Ishikawa (cell line): ENCODE measurements at regions not wholly inside any gene's neighbourhood (a gene's known extent, or its start where the extent isn't known, plus 50 kb on each side); places are given as distances from the start of the nearest gene placed in this dataset.

ENCODE experiments used
- CEBPB ChIP-seq: IDR thresholded peaks from 2 replicates; pipeline ENCODE4 v1.6.1; 2012
- CREB1 ChIP-seq: IDR thresholded peaks from 2 replicates; pipeline ENCODE4 v1.6.1; 2012; ENCODE audit warnings: low read depth
- EGR1 ChIP-seq: IDR thresholded peaks from 2 replicates; pipeline ENCODE4 v1.6.1; 2012
- EP300 ChIP-seq: IDR thresholded peaks from 2 replicates; pipeline ENCODE4 v1.6.1; 2012; ENCODE audit warnings: borderline replicate concordance
- FOXM1 ChIP-seq: IDR thresholded peaks from 2 replicates; pipeline ENCODE4 v1.6.1; 2012; ENCODE audit warnings: low read depth, borderline replicate concordance
- NFIC ChIP-seq: IDR thresholded peaks from 2 replicates; pipeline ENCODE4 v1.6.1; 2012
- TAF1 ChIP-seq: IDR thresholded peaks from 2 replicates; pipeline ENCODE4 v1.6.1; 2012; ENCODE audit warnings: low read depth, mild to moderate bottlenecking
- TCF12 ChIP-seq: IDR thresholded peaks from 2 replicates; pipeline ENCODE4 v1.6.1; 2012; ENCODE audit warnings: low read depth
- TEAD4 ChIP-seq: IDR thresholded peaks from 2 replicates; pipeline ENCODE4 v1.6.1; 2012
- YY1 ChIP-seq: IDR thresholded peaks from 2 replicates; pipeline ENCODE4 v1.6.1; 2012; ENCODE audit warnings: low read depth
- ZBTB7A ChIP-seq: IDR thresholded peaks from 2 replicates; pipeline ENCODE4 v1.6.1; 2012; ENCODE audit warnings: low read depth
- TF ChIP-seq, protein P1 (sequence below): IDR thresholded peaks from 2 replicates; pipeline ENCODE4 v1.6.1; 2012
- TF ChIP-seq, protein P2 (sequence below): IDR thresholded peaks from 2 replicates; pipeline ENCODE4 v1.6.1; 2012; ENCODE audit warnings: low read depth, mild to moderate bottlenecking
- TF ChIP-seq, protein P3 (sequence below): IDR thresholded peaks from 2 replicates; pipeline ENCODE4 v1.6.1; 2012

DNA sequence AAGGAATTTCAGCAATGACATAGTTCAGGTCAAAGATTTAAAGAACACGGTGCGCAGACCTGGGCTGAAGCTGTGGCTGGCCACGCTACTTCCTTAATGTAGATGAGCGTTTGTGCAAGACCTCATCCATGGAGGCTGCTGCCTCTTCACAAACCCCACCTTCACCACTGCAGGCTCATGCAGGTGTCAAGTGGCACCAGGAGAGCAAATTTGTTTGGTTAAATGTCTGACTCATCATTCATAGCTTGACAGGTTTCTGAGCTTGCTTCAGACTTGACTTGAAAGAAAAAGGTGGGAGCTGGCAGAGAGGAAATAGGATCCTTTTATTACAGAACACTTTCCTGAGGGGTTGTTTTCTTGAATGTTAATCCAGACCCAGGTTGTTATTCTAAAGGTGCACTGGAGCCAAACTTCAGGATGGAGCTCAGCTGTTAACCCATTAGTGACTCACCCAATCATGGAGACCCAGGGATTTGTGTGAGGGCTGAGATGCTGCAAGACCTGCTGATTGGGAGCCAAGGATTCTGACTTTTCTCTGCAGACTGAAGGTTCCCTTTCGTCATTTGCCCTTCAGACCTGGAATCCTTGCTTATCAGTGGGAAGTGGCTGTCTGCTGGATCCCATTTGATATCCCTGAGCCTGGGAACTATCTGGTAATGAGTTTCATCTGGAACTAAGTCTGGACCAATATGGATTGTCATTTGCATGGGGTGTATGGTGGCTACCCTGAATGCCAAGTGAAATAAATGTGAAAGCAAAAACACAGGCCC lies 315.3 kb downstream of the PTTG2 start:
- TF ChIP-seq TCF12 (peak; percentile 82), EGR1 (no peak), TEAD4 (peak; percentile 8; the same call in 1 of the 2 replicates), TAF1 (no peak), YY1 (no peak), CEBPB (peak; percentile 49; the same call in 1 of the 2 replicates), EP300 (peak; percentile 63; the same call in 1 of the 2 replicates), NFIC (peak; percentile 65)
- TF ChIP-seq, protein P1, sequence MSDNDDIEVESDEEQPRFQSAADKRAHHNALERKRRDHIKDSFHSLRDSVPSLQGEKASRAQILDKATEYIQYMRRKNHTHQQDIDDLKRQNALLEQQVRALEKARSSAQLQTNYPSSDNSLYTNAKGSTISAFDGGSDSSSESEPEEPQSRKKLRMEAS = peak; percentile 44; the same call in 1 of the 2 replicates
- TF ChIP-seq, protein P2, sequence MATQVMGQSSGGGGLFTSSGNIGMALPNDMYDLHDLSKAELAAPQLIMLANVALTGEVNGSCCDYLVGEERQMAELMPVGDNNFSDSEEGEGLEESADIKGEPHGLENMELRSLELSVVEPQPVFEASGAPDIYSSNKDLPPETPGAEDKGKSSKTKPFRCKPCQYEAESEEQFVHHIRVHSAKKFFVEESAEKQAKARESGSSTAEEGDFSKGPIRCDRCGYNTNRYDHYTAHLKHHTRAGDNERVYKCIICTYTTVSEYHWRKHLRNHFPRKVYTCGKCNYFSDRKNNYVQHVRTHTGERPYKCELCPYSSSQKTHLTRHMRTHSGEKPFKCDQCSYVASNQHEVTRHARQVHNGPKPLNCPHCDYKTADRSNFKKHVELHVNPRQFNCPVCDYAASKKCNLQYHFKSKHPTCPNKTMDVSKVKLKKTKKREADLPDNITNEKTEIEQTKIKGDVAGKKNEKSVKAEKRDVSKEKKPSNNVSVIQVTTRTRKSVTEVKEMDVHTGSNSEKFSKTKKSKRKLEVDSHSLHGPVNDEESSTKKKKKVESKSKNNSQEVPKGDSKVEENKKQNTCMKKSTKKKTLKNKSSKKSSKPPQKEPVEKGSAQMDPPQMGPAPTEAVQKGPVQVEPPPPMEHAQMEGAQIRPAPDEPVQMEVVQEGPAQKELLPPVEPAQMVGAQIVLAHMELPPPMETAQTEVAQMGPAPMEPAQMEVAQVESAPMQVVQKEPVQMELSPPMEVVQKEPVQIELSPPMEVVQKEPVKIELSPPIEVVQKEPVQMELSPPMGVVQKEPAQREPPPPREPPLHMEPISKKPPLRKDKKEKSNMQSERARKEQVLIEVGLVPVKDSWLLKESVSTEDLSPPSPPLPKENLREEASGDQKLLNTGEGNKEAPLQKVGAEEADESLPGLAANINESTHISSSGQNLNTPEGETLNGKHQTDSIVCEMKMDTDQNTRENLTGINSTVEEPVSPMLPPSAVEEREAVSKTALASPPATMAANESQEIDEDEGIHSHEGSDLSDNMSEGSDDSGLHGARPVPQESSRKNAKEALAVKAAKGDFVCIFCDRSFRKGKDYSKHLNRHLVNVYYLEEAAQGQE = no peak
- TF ChIP-seq, protein P3, sequence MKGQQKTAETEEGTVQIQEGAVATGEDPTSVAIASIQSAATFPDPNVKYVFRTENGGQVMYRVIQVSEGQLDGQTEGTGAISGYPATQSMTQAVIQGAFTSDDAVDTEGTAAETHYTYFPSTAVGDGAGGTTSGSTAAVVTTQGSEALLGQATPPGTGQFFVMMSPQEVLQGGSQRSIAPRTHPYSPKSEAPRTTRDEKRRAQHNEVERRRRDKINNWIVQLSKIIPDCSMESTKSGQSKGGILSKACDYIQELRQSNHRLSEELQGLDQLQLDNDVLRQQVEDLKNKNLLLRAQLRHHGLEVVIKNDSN = no peak

DNA sequence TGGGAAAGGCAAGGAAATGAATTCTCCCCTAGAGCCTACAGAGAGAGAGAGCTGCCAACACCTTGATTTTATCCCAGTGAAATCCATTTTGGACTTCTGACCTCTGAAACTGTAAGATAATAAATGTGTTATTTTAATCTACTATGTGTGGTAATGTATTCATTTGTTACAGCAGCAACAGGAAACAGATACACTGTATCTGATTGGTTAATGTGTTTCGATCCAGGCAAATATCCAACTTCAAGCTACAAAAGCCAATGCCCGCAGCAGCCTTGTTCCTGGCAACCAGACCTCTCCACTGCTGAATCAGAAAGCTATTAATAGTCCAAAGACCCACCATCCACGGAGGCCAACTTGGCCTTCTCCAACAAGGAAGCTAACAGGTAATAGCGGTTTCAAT lies 318.1 kb downstream of the PTTG2 start:
- no peak for TF ChIP-seq CREB1
- TF ChIP-seq, protein P3 = no peak
- no peak for TF ChIP-seq NFIC
- TF ChIP-seq, protein P2 = no peak
- no peak for TF ChIP-seq ZBTB7A

DNA sequence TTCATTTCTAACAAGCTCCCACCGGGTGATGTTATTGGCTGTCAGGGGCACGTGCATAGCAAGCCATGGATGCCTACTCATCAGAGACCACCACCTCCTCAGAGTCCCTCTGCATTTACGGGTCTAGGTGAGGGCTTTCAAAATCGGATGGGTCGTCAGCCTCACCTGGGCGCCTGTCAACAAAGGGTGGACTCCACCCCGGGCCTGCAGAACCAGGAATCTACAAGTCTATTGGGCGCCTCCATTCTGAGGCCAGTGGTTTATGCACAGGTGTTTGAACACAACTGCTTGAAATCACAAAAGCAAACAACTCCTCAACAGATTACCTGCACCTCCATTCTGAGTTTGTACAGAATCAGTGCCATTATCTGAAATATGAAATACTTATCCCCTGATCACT lies 318.9 kb downstream of the PTTG2 start:
- TF ChIP-seq FOXM1 (no peak), NFIC (no peak)

DNA sequence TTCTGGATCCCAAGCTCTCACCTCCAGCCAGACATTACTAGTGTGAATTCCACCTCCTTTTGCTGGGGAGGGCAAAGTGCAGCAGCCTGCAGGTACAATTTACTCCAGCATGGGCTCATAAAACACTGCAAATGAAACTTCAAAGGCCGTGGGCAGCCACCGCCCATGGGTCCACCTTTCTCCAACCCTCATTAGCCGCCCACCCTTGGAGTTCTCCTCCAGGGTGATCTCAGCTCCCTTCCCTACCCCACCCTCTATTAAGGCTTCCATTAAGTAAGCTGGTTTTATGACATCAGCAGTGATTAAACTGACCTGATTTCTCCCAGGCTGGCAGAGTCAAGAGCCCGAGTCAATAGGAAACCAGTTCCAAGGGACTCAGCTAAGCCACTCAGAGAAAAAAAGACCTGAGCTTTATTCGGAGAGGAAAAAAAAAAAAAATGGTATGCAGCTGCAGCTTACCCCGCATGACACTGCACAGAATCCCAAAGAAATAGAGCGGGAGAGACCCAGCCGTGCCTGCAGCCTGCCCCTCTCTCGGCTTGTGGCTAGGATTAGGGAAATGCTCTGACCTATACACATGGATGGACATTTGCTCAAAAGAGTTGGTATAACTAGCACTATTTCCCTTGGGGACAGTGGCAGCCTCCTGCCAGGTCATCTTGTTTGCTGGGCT lies 319.6 kb downstream of the PTTG2 start:
- no peak for TF ChIP-seq YY1
- TF ChIP-seq EGR1 = no peak
- TF ChIP-seq CEBPB = no peak
- TF ChIP-seq, protein P2 = no peak

DNA sequence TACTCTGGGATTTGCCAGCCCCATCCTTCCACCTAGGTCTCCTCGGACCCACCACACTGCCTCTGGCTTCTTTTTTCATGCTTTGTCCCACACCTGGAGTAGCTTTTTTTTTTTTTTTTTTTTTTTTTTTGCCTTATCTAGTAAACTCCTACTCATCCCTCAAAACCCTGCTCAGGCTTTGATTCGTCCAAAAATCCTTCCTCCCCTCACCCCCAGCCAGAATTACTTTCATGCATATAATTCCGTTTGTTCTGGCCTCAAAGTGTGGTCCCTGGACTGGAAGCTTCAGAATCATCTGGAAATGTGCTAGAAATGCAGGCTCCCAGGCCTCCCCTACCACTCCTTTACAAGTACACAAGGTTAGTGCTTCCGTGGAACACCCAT lies 320.1 kb downstream of the PTTG2 start:
- TF ChIP-seq CREB1 = no peak
- TF ChIP-seq TAF1 = no peak
- TF ChIP-seq TEAD4 = no peak
- TF ChIP-seq, protein P3 = no peak
- no peak for TF ChIP-seq ZBTB7A
- TF ChIP-seq EP300 = no peak
- no peak for TF ChIP-seq EGR1
- TF ChIP-seq, protein P1 = no peak
